Right lobe of liver (tissue), 4 donors: ENCODE measurements at regions not wholly inside any gene's neighbourhood (a gene's known extent, or its start where the extent isn't known, plus 50 kb on each side); places are given as distances from the start of the nearest gene placed in this dataset.

Experiments used
- POLR2A ChIP-seq: fragments of 450-650 bp; IDR thresholded peaks from one replicate; pipeline ENCODE4 v1.6.1; 2017; ENCODE audit warnings: antibody characterized with exemption, mild to moderate bottlenecking
- TF ChIP-seq, protein P1 (sequence below), 4 donors: fragments of 200-600 bp in 3 of 4; fragments of 450-650 bp in 1 of 4; IDR thresholded peaks; one replicate each; pipeline versions ENCODE4 v1.5.1 to v1.8.0; 2016 to 2022; ENCODE audit warnings: antibody characterized with exemption in 4 of 4, mild to moderate bottlenecking in 2 of 4
- donor health status: DM: no; HTN: no; CAD: no.
- donor health status: DM: no; HTN: no; CAD: no.
- donor health status: DM: no; HTN: yes; CAD: no.

DNA sequence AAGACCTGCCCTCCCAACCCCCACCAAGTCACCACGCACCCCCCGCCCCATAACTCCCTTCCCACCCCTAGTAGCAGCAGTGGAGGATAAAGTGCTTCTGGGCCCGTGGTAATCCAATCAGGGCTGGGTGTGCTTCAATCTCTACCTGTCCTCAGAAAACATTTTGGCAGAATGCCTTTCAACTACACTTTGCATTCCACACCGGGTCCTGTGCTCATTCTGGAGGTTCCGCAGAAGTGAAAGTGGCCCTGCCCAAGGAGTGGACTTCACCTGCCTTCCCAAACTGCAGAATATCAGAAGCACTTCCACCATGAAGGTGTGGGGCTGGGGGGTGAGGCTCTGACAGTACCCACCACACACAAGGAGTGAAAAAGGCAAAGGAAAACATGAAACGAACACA is 322.3 kb downstream of the DHX15 start:
- TF ChIP-seq, protein P1, sequence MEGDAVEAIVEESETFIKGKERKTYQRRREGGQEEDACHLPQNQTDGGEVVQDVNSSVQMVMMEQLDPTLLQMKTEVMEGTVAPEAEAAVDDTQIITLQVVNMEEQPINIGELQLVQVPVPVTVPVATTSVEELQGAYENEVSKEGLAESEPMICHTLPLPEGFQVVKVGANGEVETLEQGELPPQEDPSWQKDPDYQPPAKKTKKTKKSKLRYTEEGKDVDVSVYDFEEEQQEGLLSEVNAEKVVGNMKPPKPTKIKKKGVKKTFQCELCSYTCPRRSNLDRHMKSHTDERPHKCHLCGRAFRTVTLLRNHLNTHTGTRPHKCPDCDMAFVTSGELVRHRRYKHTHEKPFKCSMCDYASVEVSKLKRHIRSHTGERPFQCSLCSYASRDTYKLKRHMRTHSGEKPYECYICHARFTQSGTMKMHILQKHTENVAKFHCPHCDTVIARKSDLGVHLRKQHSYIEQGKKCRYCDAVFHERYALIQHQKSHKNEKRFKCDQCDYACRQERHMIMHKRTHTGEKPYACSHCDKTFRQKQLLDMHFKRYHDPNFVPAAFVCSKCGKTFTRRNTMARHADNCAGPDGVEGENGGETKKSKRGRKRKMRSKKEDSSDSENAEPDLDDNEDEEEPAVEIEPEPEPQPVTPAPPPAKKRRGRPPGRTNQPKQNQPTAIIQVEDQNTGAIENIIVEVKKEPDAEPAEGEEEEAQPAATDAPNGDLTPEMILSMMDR (IDR thresholded peaks at IDR 0.05), result no peak
- no peak for TF ChIP-seq POLR2A
